Mesothelial cell of epicardium (in vitro differentiated cells): ENCODE measurements at regions not wholly inside any gene's neighbourhood (a gene's known extent, or its start where the extent isn't known, plus 50 kb on each side); places are given as distances from the start of the nearest gene placed in this dataset.
"Not testable (repeated sequence)": the region's sequence is repeated elsewhere in the genome, so short reads cannot be mapped to it uniquely, and the experiment has no call there.

Experiments
- DNase-seq, 2 experiments: peaks; one replicate each; pipeline ENCODE4 v3.0.0; 2021; ENCODE audit warnings: low spot score in 2 of 2; ENCODE audit not compliant: unreplicated experiment in 2 of 2
- H3K27ac Mint-ChIP-seq: 2 replicates; pipeline ENCODE4 v1.8.0; 2021; ENCODE audit warnings: mixed read lengths
- H3K27me3 Mint-ChIP-seq: 2 replicates; pipeline ENCODE4 v1.8.0; 2021; ENCODE audit warnings: low read depth, mixed read lengths
- H3K36me3 Mint-ChIP-seq: 2 replicates; pipeline ENCODE4 v1.8.0; 2021; ENCODE audit warnings: mixed read lengths
- H3K4me1 Mint-ChIP-seq: 2 replicates; pipeline ENCODE4 v1.8.0; 2021; ENCODE audit warnings: mixed read lengths
- H3K4me3 Mint-ChIP-seq: 2 replicates; pipeline ENCODE4 v1.8.0; 2021; ENCODE audit warnings: mild to moderate bottlenecking, moderate library complexity, mixed read lengths
- H3K9me3 Mint-ChIP-seq: 2 replicates; pipeline ENCODE4 v1.8.0; 2021; ENCODE audit warnings: mixed read lengths
- TF ChIP-seq, protein P1 (sequence below): fragments of 200-600 bp; sonication (generic); IDR thresholded peaks from one replicate; pipeline ENCODE4 v1.5.0; 2021; ENCODE audit warnings: antibody characterized with exemption; ENCODE audit not compliant: unreplicated experiment

DNA sequence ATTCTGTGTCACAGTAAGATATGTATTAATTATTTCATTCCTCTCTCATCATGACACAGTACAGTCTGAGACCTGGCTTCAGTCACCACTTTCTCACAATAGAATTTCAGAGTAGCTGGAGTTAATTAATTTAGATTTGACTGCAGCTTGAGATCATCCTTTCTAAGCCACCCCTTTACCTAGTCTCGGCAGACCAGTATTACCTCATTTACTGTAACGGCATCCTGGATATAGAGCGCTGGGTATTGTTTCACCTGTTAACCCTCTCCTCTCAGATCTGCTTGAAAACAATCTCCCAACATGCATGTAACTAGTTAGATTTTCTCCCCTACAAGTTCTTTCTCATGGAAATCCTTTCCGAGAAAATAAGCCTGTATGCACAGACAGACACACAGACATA is 1057.5 kb downstream of the GATA3 start:
- Mint-ChIP-seq H3K4me1 (peaks cover 10% of the 10 kb centered on the region), H3K27me3 (no peaks in the 10 kb centered on the region), H3K36me3 (no peaks in the 10 kb centered on the region), H3K27ac (no peak overlapping the region), H3K4me3 (no peak overlapping the region), H3K9me3 (no peaks in the 10 kb centered on the region)
- no peak for DNase-seq
- TF ChIP-seq, protein P1, sequence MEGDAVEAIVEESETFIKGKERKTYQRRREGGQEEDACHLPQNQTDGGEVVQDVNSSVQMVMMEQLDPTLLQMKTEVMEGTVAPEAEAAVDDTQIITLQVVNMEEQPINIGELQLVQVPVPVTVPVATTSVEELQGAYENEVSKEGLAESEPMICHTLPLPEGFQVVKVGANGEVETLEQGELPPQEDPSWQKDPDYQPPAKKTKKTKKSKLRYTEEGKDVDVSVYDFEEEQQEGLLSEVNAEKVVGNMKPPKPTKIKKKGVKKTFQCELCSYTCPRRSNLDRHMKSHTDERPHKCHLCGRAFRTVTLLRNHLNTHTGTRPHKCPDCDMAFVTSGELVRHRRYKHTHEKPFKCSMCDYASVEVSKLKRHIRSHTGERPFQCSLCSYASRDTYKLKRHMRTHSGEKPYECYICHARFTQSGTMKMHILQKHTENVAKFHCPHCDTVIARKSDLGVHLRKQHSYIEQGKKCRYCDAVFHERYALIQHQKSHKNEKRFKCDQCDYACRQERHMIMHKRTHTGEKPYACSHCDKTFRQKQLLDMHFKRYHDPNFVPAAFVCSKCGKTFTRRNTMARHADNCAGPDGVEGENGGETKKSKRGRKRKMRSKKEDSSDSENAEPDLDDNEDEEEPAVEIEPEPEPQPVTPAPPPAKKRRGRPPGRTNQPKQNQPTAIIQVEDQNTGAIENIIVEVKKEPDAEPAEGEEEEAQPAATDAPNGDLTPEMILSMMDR = no peak

DNA sequence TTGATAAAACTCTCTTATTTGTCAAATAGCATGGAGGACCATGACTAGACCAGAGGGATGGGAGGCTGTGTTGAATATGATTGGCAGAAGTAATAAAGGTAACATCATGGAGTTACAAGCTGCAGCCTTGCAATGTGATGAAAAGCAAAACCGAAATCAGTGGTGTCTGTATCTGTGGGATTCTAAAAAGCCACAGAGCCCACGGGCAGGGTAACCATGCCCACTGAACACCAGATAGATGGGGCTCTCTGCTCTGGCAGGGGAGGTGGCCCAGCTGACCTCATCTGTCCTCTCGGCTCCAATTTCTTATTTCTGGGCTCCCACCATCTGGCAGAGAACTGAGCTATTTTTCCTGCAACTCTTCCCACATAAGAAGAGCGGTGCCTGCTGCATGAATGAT is 1072.2 kb downstream of the GATA3 start:
- H3K4me3 Mint-ChIP-seq = no peak overlapping the region
- H3K27ac Mint-ChIP-seq = no peak overlapping the region
- peaks cover 2% of the 10 kb centered on the region for H3K36me3 Mint-ChIP-seq
- TF ChIP-seq, protein P1 = no peak
- peaks cover 4% of the 10 kb centered on the region for H3K9me3 Mint-ChIP-seq
- peaks cover 6% of the 10 kb centered on the region for H3K27me3 Mint-ChIP-seq
- no peak for DNase-seq
- no peaks in the 10 kb centered on the region for H3K4me1 Mint-ChIP-seq

DNA sequence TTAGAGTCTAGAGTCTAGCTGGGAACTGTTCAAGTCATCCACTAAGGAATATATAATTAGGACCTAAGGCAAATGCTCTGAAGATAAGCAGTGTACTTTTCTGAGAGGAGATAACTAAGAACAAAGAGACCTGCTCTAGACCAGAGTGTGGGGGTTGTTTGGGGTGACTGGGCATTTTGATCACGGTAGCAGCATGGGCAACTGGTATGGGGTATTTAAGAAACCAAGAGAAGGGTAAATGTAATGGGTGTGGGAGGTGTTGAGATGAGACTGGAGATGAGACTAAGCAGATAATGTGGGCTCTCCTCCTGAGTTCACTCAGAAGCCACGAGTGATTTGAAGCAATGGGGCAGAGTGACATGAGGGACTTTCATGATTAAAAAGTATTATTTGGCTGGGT is 1082.9 kb downstream of the GATA3 start:
- Mint-ChIP-seq H3K4me3 (no peak overlapping the region), H3K9me3 (peaks cover 4% of the 10 kb centered on the region), H3K4me1 (peaks cover 6% of the 10 kb centered on the region), H3K27ac (no peak overlapping the region), H3K36me3 (no peaks in the 10 kb centered on the region), H3K27me3 (no peaks in the 10 kb centered on the region)
- no peak for DNase-seq
- TF ChIP-seq, protein P1 = no peak

DNA sequence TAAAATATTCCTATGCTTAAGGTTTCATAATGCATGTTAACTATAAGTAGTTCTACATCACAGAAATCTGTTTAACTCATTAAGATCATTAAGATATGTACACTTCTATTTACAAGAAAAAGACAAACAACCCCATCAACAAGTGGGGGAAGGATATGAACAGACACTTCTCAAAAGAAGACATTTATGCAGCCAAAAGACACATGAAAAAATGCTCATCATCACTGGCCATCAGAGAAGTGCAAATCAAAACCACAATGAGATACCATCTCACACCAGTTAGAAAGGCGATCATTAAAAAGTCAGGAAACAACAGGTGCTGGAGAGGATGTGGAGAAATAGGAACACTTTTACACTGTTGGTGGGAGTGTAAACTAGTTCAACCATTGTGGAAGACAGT is 1084.3 kb downstream of the GATA3 start:
- not testable (repeated sequence) for H3K4me3 Mint-ChIP-seq, H3K4me1 Mint-ChIP-seq, DNase-seq, H3K27ac Mint-ChIP-seq, H3K9me3 Mint-ChIP-seq, H3K27me3 Mint-ChIP-seq, H3K36me3 Mint-ChIP-seq

DNA sequence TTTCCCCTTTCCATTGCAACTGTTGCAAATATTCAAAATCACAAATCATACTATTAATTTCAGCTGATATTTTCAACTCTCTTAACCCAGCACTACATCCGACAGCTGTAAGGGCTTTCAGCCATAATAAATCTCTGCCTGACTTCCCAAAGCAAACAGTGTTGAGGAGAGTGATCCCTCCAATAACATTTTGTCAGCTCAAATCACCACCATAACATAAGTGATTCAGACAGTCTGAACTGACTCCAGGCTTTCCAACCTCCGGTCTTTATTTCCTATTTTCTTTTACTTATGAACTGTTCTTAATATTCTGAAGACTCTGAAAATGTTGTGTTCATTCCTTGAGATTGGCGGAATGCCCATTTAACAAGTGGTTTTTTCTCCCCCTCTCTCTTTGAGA is 1085.9 kb downstream of the GATA3 start:
- TF ChIP-seq, protein P1 = no peak
- H3K4me3 Mint-ChIP-seq = no peak overlapping the region
- H3K27me3 Mint-ChIP-seq = no peaks in the 10 kb centered on the region
- H3K4me1 Mint-ChIP-seq = peaks cover 6% of the 10 kb centered on the region
- no peak overlapping the region for H3K27ac Mint-ChIP-seq
- no peak for DNase-seq
- H3K9me3 Mint-ChIP-seq = no peaks in the 10 kb centered on the region
- no peaks in the 10 kb centered on the region for H3K36me3 Mint-ChIP-seq

DNA sequence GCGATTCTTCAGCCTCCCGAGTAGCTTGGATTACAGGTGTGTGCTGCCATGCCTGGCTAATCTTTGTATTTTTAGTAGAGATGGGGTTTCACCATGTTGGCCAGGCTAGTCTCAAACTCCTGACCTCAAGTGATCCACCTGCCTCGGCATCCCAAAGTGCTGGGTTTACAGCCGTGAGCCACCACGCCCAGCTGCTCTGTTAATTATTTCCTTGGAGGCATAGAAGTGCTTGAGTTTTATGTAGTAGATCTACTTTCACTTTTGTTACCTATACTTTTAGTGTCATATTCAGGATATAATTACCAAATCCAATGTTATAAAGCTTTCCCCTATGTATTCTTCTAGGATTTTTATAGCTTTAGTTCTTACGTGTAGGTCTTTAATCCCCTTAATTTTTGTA is 1093.0 kb downstream of the GATA3 start:
- Mint-ChIP-seq H3K36me3 (no peaks in the 10 kb centered on the region), H3K9me3 (peaks cover 8% of the 10 kb centered on the region), H3K27me3 (peaks cover 2% of the 10 kb centered on the region), H3K4me1 (peaks cover 4% of the 10 kb centered on the region), H3K27ac (no peak overlapping the region), H3K4me3 (no peak overlapping the region)
- TF ChIP-seq, protein P1 = no peak
- no peak for DNase-seq
